ENCODE measurements at regions not wholly inside any gene's neighbourhood (a gene's known extent, or its start where the extent isn't known, plus 50 kb on each side); places are given as distances from the start of the nearest gene placed in this dataset.

GRCh38 chr1:36725151-36725550 lies 242.4 kb upstream of the CSF3R start:
- no peaks in the 10 kb centered on the region for H3K9me3 ChIP-seq (replicated peaks; ENCODE audit: insufficient read depth, low read length)
- TF ChIP-seq EZH2 (optimal IDR thresholded peaks at IDR 0.05; ENCODE audit: low read depth, low read length) (no peak), EZH2phosphoT487 (IDR thresholded peaks at IDR 0.05; ENCODE audit: low read length) (no peak), CTCF (IDR thresholded peaks at IDR 0.05; ENCODE audit: low read length) (no peak)
- H3K4me2 ChIP-seq (ENCODE audit: low read depth, low read length) = no peak overlapping the region
- H3K4me1 ChIP-seq (ENCODE audit: low read length) = no peaks in the 10 kb centered on the region
- H3K4me3 ChIP-seq (ENCODE audit: low read length) = no peak overlapping the region
- no peaks in the 10 kb centered on the region for H3K9me2 ChIP-seq (replicated peaks; ENCODE audit: insufficient read depth, low read length)
- H3F3A ChIP-seq (ENCODE audit: insufficient read depth, low read length) = no peaks in the 10 kb centered on the region
- H3K79me2 ChIP-seq (ENCODE audit: low read length) = no peaks in the 10 kb centered on the region
- H4K20me1 ChIP-seq (ENCODE audit: insufficient read depth, low read length) = no peaks in the 10 kb centered on the region
- no peak for DNase-seq
- H3K27ac ChIP-seq (ENCODE audit: low read length) = no peak overlapping the region
- H3K9ac ChIP-seq (ENCODE audit: low read length) = no peak overlapping the region
- H3K27me3 ChIP-seq (replicated peaks; ENCODE audit: insufficient read depth, low read length) = peaks cover 86% of the 10 kb centered on the region
- no peaks in the 10 kb centered on the region for H3K36me3 ChIP-seq (replicated peaks; ENCODE audit: insufficient read depth, low read length)
- H2AFZ ChIP-seq (ENCODE audit: low read length) = no peak overlapping the region

- Histone ChIP-seq H3K4me2 (ENCODE audit: low read depth, low read length) (no peak overlapping the region), H3K4me3 (ENCODE audit: low read length) (no peak overlapping the region), H4K20me1 (ENCODE audit: insufficient read depth, low read length) (no peaks in the 10 kb centered on the region), H3K79me2 (ENCODE audit: low read length) (no peaks in the 10 kb centered on the region), H3K4me1 (ENCODE audit: low read length) (no peaks in the 10 kb centered on the region), H3K36me3 (replicated peaks; ENCODE audit: insufficient read depth, low read length) (no peaks in the 10 kb centered on the region), H3K9me3 (replicated peaks; ENCODE audit: insufficient read depth, low read length) (no peaks in the 10 kb centered on the region), H3F3A (ENCODE audit: insufficient read depth, low read length) (no peaks in the 10 kb centered on the region), H3K27ac (ENCODE audit: low read length) (no peak overlapping the region), H3K27me3 (replicated peaks; ENCODE audit: insufficient read depth, low read length) (peaks cover 87% of the 10 kb centered on the region), H3K9me2 (replicated peaks; ENCODE audit: insufficient read depth, low read length) (no peaks in the 10 kb centered on the region), H2AFZ (ENCODE audit: low read length) (no peak overlapping the region), H3K9ac (ENCODE audit: low read length) (no peak overlapping the region)
- TF ChIP-seq CTCF (IDR thresholded peaks at IDR 0.05; ENCODE audit: low read length) (no peak), EZH2 (optimal IDR thresholded peaks at IDR 0.05; ENCODE audit: low read depth, low read length) (no peak), EZH2phosphoT487 (IDR thresholded peaks at IDR 0.05; ENCODE audit: low read length) (no peak)
- no peak for DNase-seq
Observed at GRCh38 chr1:36723813-36724212, 241.1 kb upstream of the CSF3R start.

DNA sequence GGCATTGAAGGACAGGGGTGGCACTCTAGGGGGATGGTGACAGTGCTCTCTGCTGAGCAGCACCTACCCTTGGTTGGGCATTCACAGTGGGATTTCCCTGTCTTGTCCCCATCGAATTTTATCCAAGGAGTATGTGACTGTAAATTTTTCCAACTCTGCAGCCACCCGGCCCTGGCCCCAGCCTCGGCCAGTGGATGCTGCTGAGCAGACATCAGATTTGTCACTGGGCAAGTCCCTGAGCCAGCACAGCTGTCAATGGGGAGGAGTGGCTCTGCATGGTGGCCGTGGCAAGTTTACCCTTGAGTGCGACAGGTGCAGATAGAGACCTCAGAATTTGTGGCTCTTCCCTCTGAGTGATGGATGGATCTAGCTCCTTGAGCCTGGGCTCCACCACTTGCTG lies 240.2 kb upstream of the CSF3R start:
- Histone ChIP-seq H3K36me3 (replicated peaks; ENCODE audit: insufficient read depth, low read length) (no peaks in the 10 kb centered on the region), H3F3A (ENCODE audit: insufficient read depth, low read length) (no peaks in the 10 kb centered on the region), H3K4me1 (ENCODE audit: low read length) (no peaks in the 10 kb centered on the region), H3K27ac (ENCODE audit: low read length) (no peak overlapping the region), H3K4me3 (ENCODE audit: low read length) (no peak overlapping the region), H3K4me2 (ENCODE audit: low read depth, low read length) (no peak overlapping the region), H2AFZ (ENCODE audit: low read length) (no peak overlapping the region), H3K79me2 (ENCODE audit: low read length) (no peaks in the 10 kb centered on the region), H4K20me1 (ENCODE audit: insufficient read depth, low read length) (no peaks in the 10 kb centered on the region), H3K9ac (ENCODE audit: low read length) (no peak overlapping the region), H3K27me3 (replicated peaks; ENCODE audit: insufficient read depth, low read length) (peaks cover 86% of the 10 kb centered on the region), H3K9me2 (replicated peaks; ENCODE audit: insufficient read depth, low read length) (no peaks in the 10 kb centered on the region), H3K9me3 (replicated peaks; ENCODE audit: insufficient read depth, low read length) (no peaks in the 10 kb centered on the region)
- TF ChIP-seq CTCF (IDR thresholded peaks at IDR 0.05; ENCODE audit: low read length) = no peak
- no peak for TF ChIP-seq EZH2phosphoT487 (IDR thresholded peaks at IDR 0.05; ENCODE audit: low read length)
- no peak for TF ChIP-seq EZH2 (optimal IDR thresholded peaks at IDR 0.05; ENCODE audit: low read depth, low read length)
- DNase-seq = no peak
